ENCODE measurements at regions not wholly inside any gene's neighbourhood (a gene's known extent, or its start where the extent isn't known, plus 50 kb on each side); places are given as distances from the start of the nearest gene placed in this dataset.

DNA sequence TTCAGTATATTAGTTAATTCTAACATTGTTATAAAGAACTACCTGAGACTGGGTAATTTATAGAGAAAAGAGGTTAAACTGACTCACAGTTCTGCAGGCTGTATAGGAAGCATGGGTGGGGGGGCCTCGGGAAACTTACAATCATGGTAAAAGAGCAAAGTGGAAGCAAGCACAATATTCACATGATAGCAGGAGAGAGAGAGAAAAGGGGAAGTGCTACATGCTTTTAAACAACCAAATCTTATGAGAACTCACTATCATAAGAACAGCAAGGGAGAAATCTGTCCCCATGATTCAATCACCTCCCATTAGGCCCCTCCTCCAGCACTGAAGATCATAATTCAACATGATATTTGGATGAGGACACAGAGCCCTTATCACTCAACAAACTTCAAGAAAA is 324.9 kb downstream of the ZNF608 start:
- no peak overlapping the region for H3K14ac ChIP-seq (ENCODE audit: insufficient read depth, low read length)
- H3K23me2 ChIP-seq (ENCODE audit: insufficient read length, low read depth, low read length, poor library complexity, severe bottlenecking) = no peaks in the 10 kb centered on the region
- H4K91ac ChIP-seq (ENCODE audit: insufficient read length, low read depth, low read length) = no peak overlapping the region
- H3K9ac ChIP-seq (ENCODE audit: extremely low read depth, insufficient read length, low read length) = no peak overlapping the region
- H3K9me3 ChIP-seq (ENCODE audit: control insufficient read depth, low read depth, low read length) = peaks cover 8% of the 10 kb centered on the region
- H3K18ac ChIP-seq (ENCODE audit: insufficient read length, low read depth, low read length) = no peak overlapping the region
- Mint-ChIP-seq H3K4me1 (no peaks in the 10 kb centered on the region), H3K9me3 (peaks cover 40 to 43% of the 10 kb centered on the region in 2 experiments), H3K36me3 (ENCODE audit: insufficient read depth in 1 of 3, low read depth in 3 of 3) (peaks cover 24 to 49% (median 27%) of the 10 kb centered on the region in 3 experiments), H3K27ac (no peak overlapping the region), H3K27me3 (ENCODE audit: low read depth) (no peaks in the 10 kb centered on the region), H3K4me3 (no peak overlapping the region)
- H3K23ac ChIP-seq (ENCODE audit: insufficient read length, low read depth, low read length) = no peak overlapping the region
- TF ChIP-seq CTCF (conservative IDR thresholded peaks at IDR 0.05) = no peak
- H3K27me3 ChIP-seq (ENCODE audit: insufficient read depth, low read length) = no peaks in the 10 kb centered on the region
- no peak overlapping the region for H3K4me2 ChIP-seq (ENCODE audit: insufficient read depth, insufficient read length, low read length)
- no peak overlapping the region for H2BK120ac ChIP-seq (ENCODE audit: low read depth, low read length, poor library complexity, severe bottlenecking)
- H2BK20ac ChIP-seq (ENCODE audit: low read depth, low read length, poor library complexity, severe bottlenecking) = no peak overlapping the region
- H3K4ac ChIP-seq (ENCODE audit: low read depth, low read length) = no peak overlapping the region
- no peak overlapping the region for H3K27ac ChIP-seq (ENCODE audit: insufficient read length, low read depth, low read length)
- H3K79me2 ChIP-seq (ENCODE audit: insufficient read depth, low read length) = no peaks in the 10 kb centered on the region
- H3K56ac ChIP-seq (ENCODE audit: insufficient read length, low read depth, low read length) = no peak overlapping the region
- no peak overlapping the region for H3T11ph ChIP-seq (ENCODE audit: low read length)
- no peaks in the 10 kb centered on the region for H4K20me1 ChIP-seq (ENCODE audit: control insufficient read depth, insufficient read depth, insufficient read length)
- no peak overlapping the region for H2BK15ac ChIP-seq (ENCODE audit: low read depth, low read length)
- no peak for DNase-seq
- WGBS (ENCODE audit: extremely low coverage, insufficient read length, low lambda C conversion rate) = no CpG with 5 or more reads among the region's 1 CpG
- no peak overlapping the region for H2AK5ac ChIP-seq (ENCODE audit: insufficient read length, low read length)
- H4K5ac ChIP-seq (ENCODE audit: insufficient read length, low read depth, low read length) = no peak overlapping the region
- no peak overlapping the region for H2BK5ac ChIP-seq (ENCODE audit: insufficient read length, low read length)
- H4K8ac ChIP-seq (replicated peaks; ENCODE audit: insufficient read length, low read depth, low read length) = no peak overlapping the region
- no peaks in the 10 kb centered on the region for H3K4me1 ChIP-seq (ENCODE audit: insufficient read depth, low read length)
- H3K79me1 ChIP-seq (ENCODE audit: insufficient read depth, low read depth, low read length, poor library complexity, severe bottlenecking) = no peaks in the 10 kb centered on the region
- H2AFZ ChIP-seq (ENCODE audit: low read length) = no peak overlapping the region
- no peak overlapping the region for H2BK12ac ChIP-seq (ENCODE audit: insufficient read length, low read depth, low read length)
